GM12872 (cell line): ENCODE measurements at regions not wholly inside any gene's neighbourhood (a gene's known extent, or its start where the extent isn't known, plus 50 kb on each side); places are given as distances from the start of the nearest gene placed in this dataset.

Experiments used
- TF ChIP-seq, protein P1 (sequence below): IDR thresholded peaks from 3 replicates; pipeline ENCODE4 v1.5.1; 2011; ENCODE audit warnings: low read depth, mild to moderate bottlenecking, low read length, moderate library complexity; ENCODE audit not compliant: insufficient read depth

DNA sequence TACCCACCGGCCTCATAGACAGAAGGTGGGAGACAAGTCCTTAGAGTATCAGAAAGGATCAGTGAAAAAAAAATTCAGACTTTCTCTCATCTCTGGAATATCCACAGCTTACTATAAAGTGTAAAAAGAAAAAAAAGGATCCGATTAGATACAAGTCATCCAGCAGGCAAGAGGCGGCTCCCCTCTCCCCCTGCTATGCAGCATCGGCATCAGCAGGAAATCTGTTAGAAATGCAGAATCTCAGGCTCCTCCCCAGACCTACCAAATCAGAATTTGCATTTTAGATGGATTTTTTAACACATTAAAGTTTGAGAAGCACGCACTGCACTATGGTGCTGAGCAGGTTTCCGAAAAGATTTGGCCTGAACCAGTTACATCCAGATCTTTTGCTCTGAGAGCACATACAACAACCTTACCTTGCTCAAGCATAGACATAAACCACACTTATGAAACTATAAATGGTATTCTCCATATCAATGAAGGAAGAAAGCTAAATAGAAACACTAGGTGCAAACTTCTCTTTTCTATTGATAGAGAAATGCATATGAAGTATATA, 117.0 kb upstream of the POU3F2 start:
- TF ChIP-seq, protein P1, sequence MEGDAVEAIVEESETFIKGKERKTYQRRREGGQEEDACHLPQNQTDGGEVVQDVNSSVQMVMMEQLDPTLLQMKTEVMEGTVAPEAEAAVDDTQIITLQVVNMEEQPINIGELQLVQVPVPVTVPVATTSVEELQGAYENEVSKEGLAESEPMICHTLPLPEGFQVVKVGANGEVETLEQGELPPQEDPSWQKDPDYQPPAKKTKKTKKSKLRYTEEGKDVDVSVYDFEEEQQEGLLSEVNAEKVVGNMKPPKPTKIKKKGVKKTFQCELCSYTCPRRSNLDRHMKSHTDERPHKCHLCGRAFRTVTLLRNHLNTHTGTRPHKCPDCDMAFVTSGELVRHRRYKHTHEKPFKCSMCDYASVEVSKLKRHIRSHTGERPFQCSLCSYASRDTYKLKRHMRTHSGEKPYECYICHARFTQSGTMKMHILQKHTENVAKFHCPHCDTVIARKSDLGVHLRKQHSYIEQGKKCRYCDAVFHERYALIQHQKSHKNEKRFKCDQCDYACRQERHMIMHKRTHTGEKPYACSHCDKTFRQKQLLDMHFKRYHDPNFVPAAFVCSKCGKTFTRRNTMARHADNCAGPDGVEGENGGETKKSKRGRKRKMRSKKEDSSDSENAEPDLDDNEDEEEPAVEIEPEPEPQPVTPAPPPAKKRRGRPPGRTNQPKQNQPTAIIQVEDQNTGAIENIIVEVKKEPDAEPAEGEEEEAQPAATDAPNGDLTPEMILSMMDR, result no peak

DNA sequence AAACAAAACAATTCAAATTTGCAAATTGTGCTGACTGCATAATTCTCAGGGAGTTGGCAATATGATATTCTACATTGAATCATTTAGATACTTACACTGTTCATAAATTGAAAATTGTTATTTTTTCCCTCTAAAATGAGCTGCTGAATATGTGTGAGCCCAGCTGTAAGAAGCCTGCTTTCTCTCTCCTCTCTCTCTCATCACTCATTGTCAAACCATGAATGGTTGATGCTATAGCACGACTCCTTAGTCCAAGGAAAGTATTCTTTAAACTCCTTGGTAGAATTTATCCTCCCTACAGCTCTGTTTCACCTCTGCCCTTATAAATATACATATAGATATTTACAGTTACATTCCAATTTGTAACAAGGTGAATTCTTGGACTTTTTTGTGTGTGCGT, 116.4 kb upstream of the POU3F2 start:
- TF ChIP-seq, protein P1, result no peak

DNA sequence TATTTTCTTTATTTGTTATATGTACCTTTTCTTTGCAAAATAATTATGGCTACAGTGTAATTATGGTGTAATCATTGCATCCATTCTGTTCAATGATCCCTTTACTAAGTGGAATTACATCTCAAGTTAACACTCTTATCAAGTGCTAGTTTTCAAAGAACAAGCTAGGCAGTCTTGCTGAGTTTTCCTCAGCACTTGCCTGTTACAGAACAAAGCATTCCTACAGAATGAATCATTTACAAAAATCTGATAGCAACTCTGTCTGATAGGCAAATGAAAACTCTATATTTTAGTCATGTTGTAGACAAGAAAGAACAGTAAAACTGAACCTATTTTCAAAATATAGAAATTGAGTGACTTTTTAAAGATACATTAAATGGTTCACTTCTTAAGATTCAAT, 109.8 kb upstream of the POU3F2 start:
- TF ChIP-seq, protein P1, result no peak

DNA sequence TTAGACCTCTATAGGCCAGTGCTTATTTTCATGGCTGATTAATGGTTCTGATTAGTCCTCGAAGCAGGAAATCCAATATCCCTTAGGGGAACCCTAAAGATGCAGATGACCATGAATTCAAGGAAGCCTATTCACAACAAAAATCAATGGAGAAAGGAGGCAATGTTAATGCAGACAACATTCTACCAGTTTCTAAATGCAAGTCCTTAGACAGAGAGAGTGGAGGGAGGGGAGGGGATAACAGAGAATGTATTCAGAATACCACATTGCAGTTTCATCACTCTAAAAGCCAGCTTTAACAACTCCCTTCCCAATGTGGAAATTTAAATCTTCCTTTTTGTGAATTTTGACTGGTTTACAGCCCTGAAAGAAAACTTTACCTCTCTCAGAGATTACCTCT, 87.1 kb upstream of the POU3F2 start:
- TF ChIP-seq, protein P1, result no peak

DNA sequence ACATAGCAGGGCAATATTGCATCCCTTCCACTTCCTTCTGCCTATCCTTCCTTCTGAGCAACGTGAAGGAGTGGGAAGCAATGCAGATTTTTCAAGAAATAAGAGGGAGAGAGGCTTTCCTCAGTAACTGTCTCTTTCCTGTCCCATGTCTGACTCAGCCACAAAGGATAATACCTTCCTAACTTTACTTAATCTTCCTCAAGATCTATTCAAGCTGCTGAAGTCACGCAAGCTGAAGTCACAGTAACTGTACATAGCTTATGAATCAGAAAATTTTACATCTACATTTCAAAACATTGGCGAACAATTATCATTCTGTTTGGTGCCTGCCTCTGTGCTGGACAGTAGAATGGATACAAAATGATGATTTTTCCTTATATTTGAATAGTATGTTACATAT, 86.4 kb upstream of the POU3F2 start:
- TF ChIP-seq, protein P1, result no peak

DNA sequence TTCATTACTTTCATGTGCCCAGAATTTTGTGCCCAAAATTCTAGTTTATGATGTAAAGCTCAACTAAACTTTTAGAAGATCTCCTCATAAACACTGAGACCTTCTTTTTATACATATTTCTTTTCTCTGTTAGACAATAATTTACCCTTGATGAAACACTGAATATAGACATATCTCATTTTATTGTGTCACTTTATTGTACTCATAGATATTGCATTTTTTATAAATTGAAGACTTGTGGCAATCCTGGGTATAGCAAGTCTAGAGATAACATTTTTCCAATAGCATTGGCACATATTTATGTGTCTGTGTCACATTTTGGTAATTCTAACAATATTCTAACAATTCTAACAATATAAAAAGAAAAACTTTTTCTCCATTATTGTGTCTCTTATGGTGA, 74.9 kb upstream of the POU3F2 start:
- TF ChIP-seq, protein P1, result no peak

DNA sequence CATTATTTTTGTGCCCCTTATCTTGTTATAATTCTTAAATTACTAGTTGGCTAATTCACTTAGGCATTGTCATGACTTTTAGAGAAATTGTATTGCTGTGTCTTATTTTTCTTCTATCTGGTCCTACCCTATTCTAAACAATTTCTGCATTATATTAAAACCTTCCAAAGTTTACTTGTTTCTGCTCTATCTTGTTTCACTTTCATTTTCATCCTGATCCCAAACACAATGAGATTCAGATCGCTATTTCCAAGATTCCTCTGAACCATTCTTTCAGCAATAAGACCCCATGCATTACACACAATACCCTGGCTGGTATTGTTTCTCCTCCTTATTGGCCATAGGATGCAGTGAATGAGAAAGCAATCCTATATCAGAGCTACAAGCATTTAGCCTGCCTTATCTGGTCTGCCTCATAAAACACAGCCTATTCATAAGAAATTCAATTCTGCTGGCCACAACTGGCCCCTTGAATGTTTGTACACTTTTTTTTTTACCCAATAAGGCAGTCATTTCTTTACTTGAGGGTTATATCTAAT, 69.9 kb upstream of the POU3F2 start:
- TF ChIP-seq, protein P1, result no peak

DNA sequence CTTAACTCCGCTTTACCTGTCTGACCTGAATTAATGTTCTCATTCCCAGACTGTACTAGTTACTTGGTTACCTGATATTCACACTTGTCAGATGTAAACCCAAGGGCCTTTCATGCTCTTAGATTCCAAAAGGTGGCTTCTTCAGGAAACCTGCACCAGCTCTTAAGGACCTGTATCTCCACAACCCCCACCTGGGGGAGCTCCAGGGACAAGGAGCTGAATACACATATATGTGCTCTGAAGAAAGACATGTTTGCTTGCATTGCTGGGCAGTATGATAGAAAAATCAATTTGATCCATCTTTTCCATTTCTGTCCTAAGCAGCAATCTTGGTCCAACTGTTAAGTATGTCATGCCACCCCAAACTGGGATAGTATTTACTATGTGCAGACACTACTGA, 64.8 kb upstream of the POU3F2 start:
- TF ChIP-seq, protein P1, result peak; percentile 42
